IMR-90 (cell line): ENCODE measurements at regions not wholly inside any gene's neighbourhood (a gene's known extent, or its start where the extent isn't known, plus 50 kb on each side); places are given as distances from the start of the nearest gene placed in this dataset.

Experiments used
- CHD1 ChIP-seq: IDR thresholded peaks from 2 replicates; pipeline ENCODE4 v1.6.1; 2012; ENCODE audit warnings: low read depth, low read length, improper control_type of control experiment
- CTCF ChIP-seq: conservative IDR thresholded peaks from 2 replicates; pipeline ENCODE4 v1.5.1; 2012; ENCODE audit warnings: mild to moderate bottlenecking, low read depth, low read length, improper control_type of control experiment
- FOS ChIP-seq: fragments of 150-350 bp; IDR thresholded peaks from 2 replicates; pipeline ENCODE4 v1.6.1; 2016; ENCODE audit warnings: low read depth, low read length
- MAFK ChIP-seq: IDR thresholded peaks from 2 replicates; pipeline ENCODE4 v1.6.1; 2012; ENCODE audit warnings: low read depth, low read length, improper control_type of control experiment
- POLR2A ChIP-seq: IDR thresholded peaks from 2 replicates; pipeline ENCODE4 v1.6.1; 2012; ENCODE audit warnings: mild to moderate bottlenecking, low read depth, low read length
- RAD21 ChIP-seq: IDR thresholded peaks from 2 replicates; pipeline ENCODE4 v1.6.1; 2012; ENCODE audit warnings: low read length, improper control_type of control experiment
- RCOR1 ChIP-seq: IDR thresholded peaks from 2 replicates; pipeline ENCODE4 v1.6.1; 2012; ENCODE audit warnings: mild to moderate bottlenecking, low read length, improper control_type of control experiment; ENCODE audit not compliant: insufficient replicate concordance
- RFX5 ChIP-seq: IDR thresholded peaks from 2 replicates; pipeline ENCODE4 v1.8.0; 2012; ENCODE audit warnings: low read depth, mild to moderate bottlenecking, low read length, moderate library complexity
- SMC3 ChIP-seq: fragments of 150-350 bp; IDR thresholded peaks from 2 replicates; pipeline ENCODE4 v1.6.1; 2016; ENCODE audit warnings: low read depth, mild to moderate bottlenecking, antibody characterized with exemption, low read length, moderate library complexity
- USF2 ChIP-seq: fragments of 150-350 bp; IDR thresholded peaks from 2 replicates; pipeline ENCODE4 v1.6.1; 2017; ENCODE audit warnings: mild to moderate bottlenecking, antibody characterized with exemption, low read length, low read depth
- TF ChIP-seq, protein P1 (sequence below): fragments of 150-350 bp; IDR thresholded peaks from 2 replicates; pipeline ENCODE4 v1.6.1; 2016; ENCODE audit warnings: low read depth, mild to moderate bottlenecking, low read length, moderate library complexity, borderline replicate concordance

DNA sequence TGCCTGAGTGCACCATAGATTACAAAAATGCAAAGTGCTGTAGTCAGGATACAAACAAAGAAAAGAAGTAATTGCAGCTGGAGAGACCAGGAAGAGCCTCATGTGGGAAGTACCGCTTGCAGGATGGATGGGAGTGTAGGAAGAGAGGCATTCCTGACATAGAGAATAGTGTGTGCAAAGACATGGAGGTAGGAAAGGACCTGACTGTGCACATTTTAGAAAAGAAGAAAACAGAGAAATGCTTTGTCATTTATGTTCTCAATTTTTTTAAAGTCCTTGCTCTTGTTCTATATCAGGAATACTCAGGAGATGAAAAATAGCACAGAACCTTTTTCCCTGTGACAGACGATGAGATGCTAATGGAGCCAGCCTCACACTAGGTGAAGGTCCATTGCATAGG is 358.7 kb upstream of the TMPO start:
- TF ChIP-seq CTCF: no peak
- TF ChIP-seq SMC3: no peak
- no peak for TF ChIP-seq RAD21
- no peak for TF ChIP-seq POLR2A
- no peak for TF ChIP-seq RCOR1
- no peak for TF ChIP-seq FOS
- 0 out of 2 replicates have a peak, but pooled peaks have one; percentile 5 for TF ChIP-seq MAFK
- no peak for TF ChIP-seq CHD1
- TF ChIP-seq, protein P1, sequence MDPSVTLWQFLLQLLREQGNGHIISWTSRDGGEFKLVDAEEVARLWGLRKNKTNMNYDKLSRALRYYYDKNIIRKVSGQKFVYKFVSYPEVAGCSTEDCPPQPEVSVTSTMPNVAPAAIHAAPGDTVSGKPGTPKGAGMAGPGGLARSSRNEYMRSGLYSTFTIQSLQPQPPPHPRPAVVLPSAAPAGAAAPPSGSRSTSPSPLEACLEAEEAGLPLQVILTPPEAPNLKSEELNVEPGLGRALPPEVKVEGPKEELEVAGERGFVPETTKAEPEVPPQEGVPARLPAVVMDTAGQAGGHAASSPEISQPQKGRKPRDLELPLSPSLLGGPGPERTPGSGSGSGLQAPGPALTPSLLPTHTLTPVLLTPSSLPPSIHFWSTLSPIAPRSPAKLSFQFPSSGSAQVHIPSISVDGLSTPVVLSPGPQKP: no peak
- TF ChIP-seq USF2: no peak
- no peak for TF ChIP-seq RFX5
